T-cell (primary cell): ENCODE measurements at regions not wholly inside any gene's neighbourhood (a gene's known extent, or its start where the extent isn't known, plus 50 kb on each side); places are given as distances from the start of the nearest gene placed in this dataset.

ENCODE experiments used
- ATAC-seq, 4 experiments: fragments of 200-7000 bp in 3 of 4; fragments of 150-1000 bp in 1 of 4; cut with Tn5 transposase; replicated peaks in 1 of 4; 1 replicate in 3 of 4; 2 replicates in 1 of 4; pipeline ENCODE4 v1.10.0; 2021; ENCODE audit warnings: moderate library complexity in 3 of 4, mild to moderate bottlenecking in 2 of 4, moderate number of reproducible peaks in 1 of 4
- CTCF ChIA-PET, 2 donors: fragments of 300-600 bp; sonication (Branson Sonifier 250); formaldehyde crosslinking; loops; one replicate each; lab custom pipeline; 2022; ENCODE audit warnings: antibody characterized with exemption in 2 of 2; lab: Charles Lee
- POLR2A ChIA-PET, 2 donors: fragments of 300-600 bp; sonication (Branson Sonifier 250); formaldehyde crosslinking; loops; one replicate each; lab custom pipeline; 2022; ENCODE audit warnings: antibody characterized with exemption in 2 of 2; lab: Charles Lee
- DNase-seq, 35 experiments: peaks; one replicate each; pipeline versions ENCODE4 v3.0.0 to v3.0.0-alpha.2; 2013 to 2023
- H3K27ac ChIP-seq: one replicate; pipeline ENCODE4 v1.5.1; 2013; ENCODE audit warnings: low read length
- H3K27me3 ChIP-seq, 2 experiments: replicated peaks in 1 of 2; 1 replicate in 1 of 2; 2 replicates in 1 of 2; pipeline versions ENCODE4 v1.6.1 to v1.7.0; 2013; ENCODE audit warnings: low read length in 1 of 2, mixed read lengths in 1 of 2; ENCODE audit not compliant: control insufficient read depth in 2 of 2, insufficient read depth in 2 of 2; ENCODE audit errors: extremely low read depth in 1 of 2
- H3K36me3 ChIP-seq, 2 donors: 1 replicate in 1 of 2; 2 replicates in 1 of 2; pipeline versions ENCODE4 v1.6.1 to v1.7.0; 2013; ENCODE audit warnings: low read length in 1 of 2; ENCODE audit not compliant: control insufficient read depth in 2 of 2, insufficient read depth in 1 of 2; ENCODE audit errors: extremely low read depth in 1 of 2
- H3K4me1 ChIP-seq, 2 experiments: 1 replicate in 1 of 2; 2 replicates in 1 of 2; pipeline versions ENCODE4 v1.6.1 to v1.7.0; 2013; ENCODE audit warnings: low read length in 2 of 2, mixed read lengths in 1 of 2; ENCODE audit not compliant: insufficient read depth in 2 of 2, control insufficient read depth in 1 of 2; ENCODE audit errors: extremely low read depth in 1 of 2
- H3K4me3 ChIP-seq, 2 donors: 1 replicate in 1 of 2; 2 replicates in 1 of 2; pipeline versions ENCODE4 v1.5.1 to v1.7.0; 2013; ENCODE audit warnings: mild to moderate bottlenecking in 2 of 2, low read length in 1 of 2, moderate library complexity in 1 of 2; ENCODE audit not compliant: control insufficient read depth in 1 of 2; ENCODE audit errors: extremely low read depth in 1 of 2
- H3K9me3 ChIP-seq: 2 replicates; pipeline ENCODE4 v1.7.0; 2013
- H3K27ac Mint-ChIP-seq, 2 donors: one replicate each; pipeline ENCODE4 v1.8.0; 2020 to 2021; ENCODE audit warnings: mild to moderate bottlenecking in 2 of 2, mixed read lengths in 2 of 2
- H3K27me3 Mint-ChIP-seq, 2 donors: one replicate each; pipeline ENCODE4 v1.8.0; 2021 to 2022; ENCODE audit warnings: mixed read lengths in 2 of 2
- H3K36me3 Mint-ChIP-seq: one replicate; pipeline ENCODE4 v1.8.0; 2021; ENCODE audit warnings: mixed read lengths
- H3K4me1 Mint-ChIP-seq, 3 donors: one replicate each; pipeline ENCODE4 v1.8.0; 2020 to 2022; ENCODE audit warnings: mixed read lengths in 3 of 3, mild to moderate bottlenecking in 1 of 3
- H3K4me3 Mint-ChIP-seq, 3 donors: one replicate each; pipeline ENCODE4 v1.8.0; 2020 to 2022; ENCODE audit warnings: mild to moderate bottlenecking in 3 of 3, mixed read lengths in 3 of 3, moderate library complexity in 3 of 3
- H3K9me3 Mint-ChIP-seq, 3 donors: one replicate each; pipeline ENCODE4 v1.8.0; 2020 to 2022; ENCODE audit warnings: mixed read lengths in 3 of 3
- WGBS: methylation state at CpG from one replicate; pipeline ENCODE4 v1.1.5; 2013; ENCODE audit warnings: missing lambda C conversion rate; ENCODE audit not compliant: insufficient coverage; 5-methylcytosine and 5-hydroxymethylcytosine counted together

- ChIA-PET POLR2A (no interaction called here), CTCF (no interaction called here)
- H3K36me3 Mint-ChIP-seq: no peaks in the 10 kb centered on the region
- no peaks in the 10 kb centered on the region for H3K36me3 ChIP-seq
- WGBS: no CpG with 5 or more reads among the region's 1 CpG
- no peaks in the 10 kb centered on the region for H3K4me1 Mint-ChIP-seq
- peaks cover 0 to 3% of the 10 kb centered on the region in 2 experiments for H3K27me3 ChIP-seq
- no peak overlapping the region for H3K27ac ChIP-seq
- no peak overlapping the region for H3K27ac Mint-ChIP-seq
- no peak overlapping the region for H3K4me3 ChIP-seq
- no peaks in the 10 kb centered on the region for H3K27me3 Mint-ChIP-seq
- peaks cover 12 to 33% (median 13%) of the 10 kb centered on the region in 3 donors for H3K9me3 Mint-ChIP-seq
- ATAC-seq (no peak), DNase-seq (no peak)
- H3K9me3 ChIP-seq: no peaks in the 10 kb centered on the region
- H3K4me1 ChIP-seq: no peaks in the 10 kb centered on the region
- no peak overlapping the region for H3K4me3 Mint-ChIP-seq
Measured at GRCh38 chr15:46496491-46497115, 861.8 kb downstream of the SQOR start.

GRCh38 chr15:46502667-46503066 is 867.8 kb downstream of the SQOR start:
- Histone ChIP-seq H3K4me3 (no peak overlapping the region), H3K27me3 (peaks cover 0 to 3% of the 10 kb centered on the region in 2 experiments), H3K36me3 (no peaks in the 10 kb centered on the region), H3K27ac (no peak overlapping the region), H3K4me1 (no peaks in the 10 kb centered on the region), H3K9me3 (no peaks in the 10 kb centered on the region)
- no peak for ATAC-seq
- ChIA-PET POLR2A (interaction anchor here in 1 of 2 donors (0.6 kb wide), 1 partner anchor 1437 kb away, joined by 21 read pairs; no protein-coding TSS in a partner anchor), CTCF (no interaction called here)
- no peaks in the 10 kb centered on the region for H3K4me1 Mint-ChIP-seq
- no peaks in the 10 kb centered on the region for H3K36me3 Mint-ChIP-seq
- H3K27me3 Mint-ChIP-seq: no peaks in the 10 kb centered on the region
- H3K9me3 Mint-ChIP-seq: peaks cover 4 to 10% (median 5%) of the 10 kb centered on the region in 3 donors
- DNase-seq: no peak
- WGBS: 43% methylated on average over 1 of the region's 3 CpGs
- H3K27ac Mint-ChIP-seq: no peak overlapping the region
- no peak overlapping the region for H3K4me3 Mint-ChIP-seq

GRCh38 chr15:46518381-46518780 is 883.6 kb downstream of the SQOR start:
- no peak overlapping the region for H3K27ac Mint-ChIP-seq
- H3K36me3 Mint-ChIP-seq: no peaks in the 10 kb centered on the region
- H3K9me3 ChIP-seq: peaks cover 2% of the 10 kb centered on the region
- ChIA-PET CTCF (no interaction called here), POLR2A (no interaction called here)
- H3K27me3 Mint-ChIP-seq: no peaks in the 10 kb centered on the region
- no peaks in the 10 kb centered on the region for H3K27me3 ChIP-seq
- no peaks in the 10 kb centered on the region for H3K4me1 Mint-ChIP-seq
- H3K4me1 ChIP-seq: no peaks in the 10 kb centered on the region
- ATAC-seq (no peak), DNase-seq (no peak)
- no peak overlapping the region for H3K27ac ChIP-seq
- no peak overlapping the region for H3K4me3 ChIP-seq
- H3K36me3 ChIP-seq: no peaks in the 10 kb centered on the region
- no peak overlapping the region for H3K4me3 Mint-ChIP-seq
- peaks cover 2 to 20% (median 16%) of the 10 kb centered on the region in 3 donors for H3K9me3 Mint-ChIP-seq

- H3K9me3 Mint-ChIP-seq: peaks cover 8 to 20% (median 17%) of the 10 kb centered on the region in 3 donors
- no peak overlapping the region for H3K27ac Mint-ChIP-seq
Measured at GRCh38 chr15:46523701-46524100, 888.9 kb downstream of the SQOR start.

GRCh38 chr15:46525984-46526725 is 891.3 kb downstream of the SQOR start:
- CTCF ChIA-PET: no interaction called here
- H3K36me3 Mint-ChIP-seq: no peaks in the 10 kb centered on the region

More at GRCh38 chr15:46523701-46524100, 888.9 kb downstream of the SQOR start:
- no peaks in the 10 kb centered on the region for H3K4me1 ChIP-seq
- no CpG with 5 or more reads among the region's 1 CpG for WGBS
- DNase-seq (no peak), ATAC-seq (no peak)
- no peaks in the 10 kb centered on the region for H3K27me3 Mint-ChIP-seq
- no peaks in the 10 kb centered on the region for H3K4me1 Mint-ChIP-seq
- H3K36me3 ChIP-seq: no peaks in the 10 kb centered on the region
- H3K9me3 ChIP-seq: no peaks in the 10 kb centered on the region
- POLR2A ChIA-PET: no interaction called here
- CTCF ChIA-PET: no interaction called here
- no peak overlapping the region for H3K4me3 Mint-ChIP-seq
- H3K27ac ChIP-seq: no peak overlapping the region
- no peaks in the 10 kb centered on the region for H3K27me3 ChIP-seq
- no peaks in the 10 kb centered on the region for H3K36me3 Mint-ChIP-seq
- no peak overlapping the region for H3K4me3 ChIP-seq

GRCh38 chr15:46526726-46527110 is 891.9 kb downstream of the SQOR start:
- Histone ChIP-seq H3K36me3 (no peaks in the 10 kb centered on the region), H3K4me3 (no peak overlapping the region), H3K27ac (no peak overlapping the region), H3K9me3 (no peaks in the 10 kb centered on the region), H3K27me3 (no peaks in the 10 kb centered on the region), H3K4me1 (no peaks in the 10 kb centered on the region)
- Mint-ChIP-seq H3K9me3 (peaks cover 11 to 21% (median 12%) of the 10 kb centered on the region in 3 donors), H3K4me3 (no peak overlapping the region), H3K27ac (no peak overlapping the region), H3K36me3 (no peaks in the 10 kb centered on the region), H3K27me3 (no peaks in the 10 kb centered on the region), H3K4me1 (no peaks in the 10 kb centered on the region)
- POLR2A ChIA-PET: no interaction called here
- CTCF ChIA-PET: no interaction called here
- ATAC-seq (no peak), DNase-seq (no peak)
- no CpG with 5 or more reads among the region's 1 CpG for WGBS

More at GRCh38 chr15:46525984-46526725, 891.3 kb downstream of the SQOR start:
- no peak overlapping the region for H3K27ac ChIP-seq
- peaks cover 11 to 19% (median 12%) of the 10 kb centered on the region in 3 donors for H3K9me3 Mint-ChIP-seq
- H3K4me1 ChIP-seq: no peaks in the 10 kb centered on the region
- no peaks in the 10 kb centered on the region for H3K27me3 ChIP-seq
- POLR2A ChIA-PET: no interaction called here
- no peak overlapping the region for H3K27ac Mint-ChIP-seq
- H3K4me1 Mint-ChIP-seq: no peaks in the 10 kb centered on the region
- no peaks in the 10 kb centered on the region for H3K27me3 Mint-ChIP-seq
- no peak overlapping the region for H3K4me3 Mint-ChIP-seq
- no peak for DNase-seq
- no peaks in the 10 kb centered on the region for H3K36me3 ChIP-seq
- no peak for ATAC-seq
- no peaks in the 10 kb centered on the region for H3K9me3 ChIP-seq
- H3K4me3 ChIP-seq: no peak overlapping the region
- WGBS: no CpG with 5 or more reads among the region's 3 CpGs
